ACC112 (cell line): ENCODE measurements at regions not wholly inside any gene's neighbourhood (a gene's known extent, or its start where the extent isn't known, plus 50 kb on each side); places are given as distances from the start of the nearest gene placed in this dataset.

Experiments
- H2AFZ ChIP-seq: fragments of 200-600 bp; sonication (generic); one replicate; pipeline ENCODE4 v1.6.0; 2017; ENCODE audit warnings: antibody characterized with exemption, low read length; ENCODE audit not compliant: unreplicated experiment
- H3K27ac ChIP-seq: fragments of 200-600 bp; sonication (generic); 2 replicates; pipeline ENCODE4 v1.5.1; 2014; ENCODE audit warnings: low read depth, mild to moderate bottlenecking, antibody characterized with exemption, low read length, moderate library complexity
- H3K27me3 ChIP-seq: fragments of 200-600 bp; sonication (generic); 2 replicates; pipeline ENCODE4 v1.6.1; 2014; ENCODE audit warnings: mild to moderate bottlenecking, antibody characterized with exemption, low read length, moderate library complexity, mixed read lengths; ENCODE audit not compliant: insufficient read depth
- H3K36me3 ChIP-seq: fragments of 200-600 bp; sonication (generic); 2 replicates; pipeline ENCODE4 v1.6.1; 2016; ENCODE audit warnings: mild to moderate bottlenecking, antibody characterized with exemption, low read length, moderate library complexity, mixed read lengths; ENCODE audit not compliant: insufficient read depth
- H3K4me1 ChIP-seq: fragments of 200-600 bp; sonication (generic); one replicate; pipeline ENCODE4 v1.6.1; 2016; ENCODE audit warnings: low read length, mixed read lengths; ENCODE audit not compliant: insufficient read depth, unreplicated experiment, control insufficient read depth
- H3K4me3 ChIP-seq: fragments of 200-600 bp; sonication (generic); 2 replicates; pipeline ENCODE4 v1.5.1; 2014; ENCODE audit warnings: mild to moderate bottlenecking, low read depth, low read length
- H3K79me2 ChIP-seq: fragments of 200-600 bp; sonication (generic); one replicate; pipeline ENCODE4 v1.6.0; 2016; ENCODE audit warnings: low read length; ENCODE audit not compliant: control insufficient read depth, unreplicated experiment, insufficient read depth

DNA sequence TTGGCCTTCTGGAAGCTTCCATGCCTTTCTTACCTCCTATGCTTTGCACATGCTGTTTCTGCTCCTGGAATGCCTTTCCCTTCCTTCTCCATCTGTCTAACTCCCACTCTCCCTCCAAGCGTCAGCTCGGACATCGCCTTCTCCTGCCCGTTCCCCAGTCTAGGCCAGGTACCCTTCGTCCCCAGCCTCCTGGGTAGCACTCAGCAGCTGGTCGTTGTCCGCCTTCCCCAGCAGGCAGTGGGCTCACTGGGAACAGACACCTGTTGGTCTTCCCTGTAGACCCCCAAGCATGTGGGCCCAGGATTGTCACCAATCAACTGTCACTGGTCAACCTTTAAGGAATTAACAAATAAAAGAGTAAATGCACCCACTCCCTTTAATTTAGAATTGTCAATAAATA, 202.2 kb downstream of the RGS3 start:
- Histone ChIP-seq H3K4me3 (no peak overlapping the region), H3K27me3 (peaks cover 10% of the 10 kb centered on the region), H3K27ac (no peak overlapping the region), H2AFZ (no peak overlapping the region), H3K36me3 (no peaks in the 10 kb centered on the region), H3K4me1 (no peaks in the 10 kb centered on the region), H3K79me2 (no peaks in the 10 kb centered on the region)

DNA sequence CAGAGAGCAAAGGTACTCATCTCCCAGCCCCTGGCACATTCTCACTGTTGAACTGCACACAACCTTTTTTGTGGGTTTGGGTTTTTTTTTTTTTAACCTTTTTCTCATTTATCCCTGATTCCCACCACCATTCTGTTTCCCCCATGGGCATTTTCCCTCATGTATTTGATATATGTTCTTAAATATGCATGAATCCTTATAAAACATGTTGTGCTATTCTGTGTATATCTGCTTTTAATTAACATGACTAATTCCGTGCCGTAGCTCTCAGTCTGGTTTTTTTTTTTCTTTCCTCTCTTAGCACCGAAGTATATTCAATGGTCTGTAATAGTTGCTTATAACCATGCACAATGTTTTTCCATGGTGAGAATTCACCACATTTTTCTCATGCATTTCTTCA, 204.5 kb downstream of the RGS3 start:
- Histone ChIP-seq H3K4me1 (no peaks in the 10 kb centered on the region), H3K79me2 (no peaks in the 10 kb centered on the region), H2AFZ (no peak overlapping the region), H3K27me3 (0 out of 2 replicates have a peak, but pooled peaks cover 4% of the 10 kb centered on the region), H3K27ac (no peak overlapping the region), H3K4me3 (no peak overlapping the region), H3K36me3 (no peaks in the 10 kb centered on the region)

DNA sequence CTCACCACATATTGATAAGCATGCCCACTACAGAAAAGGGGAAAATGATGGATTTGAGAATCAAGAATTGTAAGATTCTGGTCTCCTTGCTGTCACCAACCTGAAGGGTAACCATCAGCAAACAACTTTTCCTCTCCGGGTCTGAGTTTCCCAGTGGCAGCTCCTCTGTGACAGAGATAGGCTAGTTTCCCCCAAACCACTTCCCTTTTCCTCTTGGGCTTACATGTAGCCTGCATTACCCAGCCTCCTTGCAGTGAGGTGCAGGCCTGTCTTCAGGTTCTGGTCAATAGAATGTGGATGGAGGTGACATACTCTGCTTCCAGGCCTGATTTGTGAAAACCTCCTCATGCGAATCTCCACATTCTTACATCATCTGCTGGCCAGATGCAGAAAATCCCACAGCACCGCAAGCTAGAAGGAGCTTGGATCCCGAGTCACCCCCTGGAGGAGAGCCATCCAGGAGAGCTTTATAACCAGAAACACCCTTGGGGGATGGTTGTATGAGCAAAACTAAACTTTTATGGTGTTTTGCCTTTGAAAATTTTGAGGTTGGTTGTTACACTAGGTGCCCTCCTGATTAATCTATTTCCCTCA, 206.1 kb downstream of the RGS3 start:
- Histone ChIP-seq H3K27me3 (0 out of 2 replicates have a peak, but pooled peaks cover 4% of the 10 kb centered on the region), H2AFZ (no peak overlapping the region), H3K4me3 (no peak overlapping the region), H3K4me1 (peaks cover 13% of the 10 kb centered on the region), H3K27ac (no peak overlapping the region), H3K36me3 (no peaks in the 10 kb centered on the region), H3K79me2 (no peaks in the 10 kb centered on the region)

DNA sequence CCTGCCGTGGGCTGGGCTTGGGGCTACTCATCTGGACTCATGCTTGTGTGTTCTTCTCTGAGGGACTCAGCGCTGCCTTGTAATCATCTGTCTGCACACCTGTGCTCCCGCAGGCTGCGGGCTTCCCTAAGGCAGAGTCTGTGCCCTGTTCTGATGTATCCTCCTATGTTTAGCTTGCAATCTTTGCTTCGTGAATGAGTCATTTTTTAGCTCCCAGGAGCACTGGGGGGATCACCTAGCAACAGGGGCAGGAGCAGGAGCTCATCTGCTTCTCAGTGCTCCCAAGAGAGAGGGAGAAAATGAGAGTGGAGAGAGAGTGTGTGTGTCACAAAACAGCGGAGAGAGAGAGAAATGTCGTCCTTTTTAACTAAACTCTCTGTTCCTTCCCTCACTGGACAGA, 202.4 kb upstream of the ZNF618 start:
- no peaks in the 10 kb centered on the region for H3K36me3 ChIP-seq
- H3K79me2 ChIP-seq, result no peaks in the 10 kb centered on the region
- H3K27ac ChIP-seq, result no peak overlapping the region
- H3K4me3 ChIP-seq, result no peak overlapping the region
- peaks cover 36% of the 10 kb centered on the region for H3K4me1 ChIP-seq
- H2AFZ ChIP-seq, result no peak overlapping the region
- H3K27me3 ChIP-seq, result peaks cover 3% of the 10 kb centered on the region; the same call in 1 of the 2 replicates

DNA sequence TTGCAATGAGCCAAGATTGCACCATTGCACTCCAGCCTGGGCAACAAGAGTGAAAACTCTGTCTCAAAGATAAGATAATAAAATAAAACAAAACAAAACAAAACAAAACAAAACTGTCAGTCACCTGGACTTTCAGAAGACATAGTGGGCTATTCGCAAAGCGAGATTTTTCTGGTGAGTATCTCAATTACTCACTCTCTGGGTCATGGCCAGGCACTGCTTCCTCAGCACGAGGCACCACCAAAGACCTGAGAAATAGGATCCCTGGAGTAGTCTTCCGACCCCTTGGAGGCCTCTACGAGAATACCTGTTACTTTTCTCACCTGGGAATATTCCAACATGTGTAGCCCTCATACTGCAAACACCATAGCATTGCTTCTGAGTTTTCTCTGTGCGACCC, 201.7 kb upstream of the ZNF618 start:
- Histone ChIP-seq H3K4me1 (peaks cover 36% of the 10 kb centered on the region), H3K27me3 (peaks cover 3% of the 10 kb centered on the region; the same call in 1 of the 2 replicates), H3K4me3 (no peak overlapping the region), H3K79me2 (no peaks in the 10 kb centered on the region), H3K36me3 (no peaks in the 10 kb centered on the region), H3K27ac (peak overlapping the region; percentile 81), H2AFZ (peak overlapping the region; percentile 15)

DNA sequence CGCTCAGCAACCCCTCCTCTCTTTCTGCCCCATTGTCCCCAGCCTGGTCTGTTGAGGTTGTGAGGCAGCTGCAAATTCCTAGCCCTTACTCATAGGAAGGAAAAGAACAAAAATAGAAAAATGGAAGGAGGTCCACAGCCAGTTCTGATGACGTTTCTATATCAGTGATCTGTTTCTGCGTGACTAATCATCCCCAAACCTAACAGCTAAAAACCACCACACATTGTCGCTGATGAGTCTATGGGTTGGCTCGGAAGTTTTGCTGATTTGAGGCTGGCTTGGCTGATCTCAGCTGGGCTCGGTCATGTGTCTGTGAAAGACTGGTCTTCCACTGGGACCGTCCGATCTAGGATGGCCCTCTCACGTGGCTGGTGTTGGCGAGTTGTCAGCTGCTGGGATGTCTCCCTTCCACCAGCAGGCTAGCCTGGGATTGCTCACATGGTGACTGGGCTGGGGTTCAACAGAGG, 200.6 kb upstream of the ZNF618 start:
- H3K36me3 ChIP-seq, result no peaks in the 10 kb centered on the region
- peak overlapping the region; percentile 11 for H2AFZ ChIP-seq
- H3K4me1 ChIP-seq, result peaks cover 36% of the 10 kb centered on the region
- no peaks in the 10 kb centered on the region for H3K79me2 ChIP-seq
- H3K27me3 ChIP-seq, result peaks cover 3% of the 10 kb centered on the region; the same call in 1 of the 2 replicates
- peak overlapping the region; percentile 22; the same call in 1 of the 2 replicates for H3K4me3 ChIP-seq
- H3K27ac ChIP-seq, result peak overlapping the region; percentile 81

DNA sequence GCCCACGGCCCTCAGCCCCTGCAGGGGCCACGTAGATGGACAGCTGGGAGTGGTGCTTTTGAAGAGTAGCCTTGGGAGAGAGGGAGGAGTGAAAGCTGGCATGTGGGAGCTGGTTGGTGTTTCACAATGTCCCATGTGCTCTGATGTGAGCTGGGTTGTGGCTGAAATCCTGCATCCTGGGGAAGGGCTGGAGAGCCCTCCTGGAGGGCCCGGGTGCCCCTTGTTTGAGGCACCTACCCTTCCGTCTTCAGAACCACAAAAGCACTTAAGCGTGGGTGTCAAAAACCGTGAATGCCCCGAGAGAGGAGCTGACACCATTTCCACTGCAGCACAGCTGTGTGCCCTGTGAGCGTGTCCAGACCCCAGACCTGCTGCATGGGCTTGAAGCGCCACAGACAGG, 199.1 kb upstream of the ZNF618 start:
- Histone ChIP-seq H3K79me2 (no peaks in the 10 kb centered on the region), H3K4me3 (no peak overlapping the region), H2AFZ (no peak overlapping the region), H3K27ac (no peak overlapping the region), H3K36me3 (no peaks in the 10 kb centered on the region), H3K27me3 (peaks cover 3% of the 10 kb centered on the region; the same call in 1 of the 2 replicates), H3K4me1 (peaks cover 36% of the 10 kb centered on the region)

DNA sequence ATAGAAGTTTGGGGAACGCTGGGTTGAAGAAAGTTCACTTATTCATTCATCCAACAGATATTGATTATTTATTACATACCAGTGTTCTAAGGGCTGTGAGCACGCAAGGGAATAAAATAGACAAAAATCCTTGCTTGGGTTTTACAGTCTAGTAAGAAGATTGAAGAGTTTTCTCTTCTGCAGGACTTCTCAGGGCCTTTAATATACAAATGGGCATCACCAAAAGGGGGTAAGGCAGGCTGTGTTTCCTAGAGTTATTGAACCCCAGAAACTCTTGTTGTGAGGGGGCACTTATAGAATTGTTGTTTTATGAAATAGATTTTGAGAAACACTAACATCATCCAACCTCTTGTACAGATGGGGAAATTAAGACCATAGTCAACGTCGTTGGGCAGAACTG, 198.5 kb upstream of the ZNF618 start:
- Histone ChIP-seq H3K27me3 (peaks cover 3% of the 10 kb centered on the region; the same call in 1 of the 2 replicates), H3K4me1 (peaks cover 36% of the 10 kb centered on the region), H3K36me3 (no peaks in the 10 kb centered on the region), H3K4me3 (no peak overlapping the region), H3K27ac (no peak overlapping the region), H3K79me2 (no peaks in the 10 kb centered on the region), H2AFZ (no peak overlapping the region)

DNA sequence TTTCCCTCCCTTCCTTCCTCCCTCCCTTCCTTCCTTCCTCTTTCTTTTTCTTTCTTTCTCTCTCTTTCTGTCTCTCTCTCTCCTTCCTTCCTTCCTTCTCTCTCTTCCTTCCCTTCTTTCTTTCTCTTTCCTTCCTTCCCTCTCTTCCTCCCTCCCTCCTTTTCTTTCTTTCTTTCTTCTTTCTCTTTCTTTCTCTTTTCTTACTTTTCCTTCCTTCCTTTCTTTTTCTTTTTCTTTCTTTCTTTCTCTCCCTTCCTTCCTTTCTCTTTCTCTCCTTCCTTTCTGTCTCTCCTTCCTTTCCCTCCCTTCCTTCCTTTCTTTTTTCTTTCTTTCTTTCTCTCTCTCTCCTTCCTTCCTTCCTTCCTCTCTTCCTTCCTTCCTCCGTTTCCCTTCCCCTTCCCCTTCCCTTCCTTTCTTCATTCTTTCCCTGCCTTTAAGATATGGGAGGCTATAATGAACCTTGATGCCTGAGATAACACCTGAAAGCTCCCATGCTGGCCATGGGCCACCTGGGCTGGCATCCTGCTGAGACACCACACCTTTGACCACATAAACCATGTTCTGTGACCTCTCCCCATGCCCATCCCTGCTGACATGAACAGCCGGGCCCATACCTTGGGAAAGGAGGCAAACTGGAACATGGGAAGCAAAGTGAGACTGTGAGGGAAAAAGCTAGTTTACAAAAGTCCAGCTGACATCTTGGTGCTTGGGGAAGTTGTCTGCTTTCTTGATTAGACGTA, 197.8 kb upstream of the ZNF618 start:
- Histone ChIP-seq H3K36me3 (no peaks in the 10 kb centered on the region), H3K27ac (no peak overlapping the region), H3K79me2 (no peaks in the 10 kb centered on the region), H3K27me3 (peaks cover 3% of the 10 kb centered on the region; the same call in 1 of the 2 replicates), H3K4me1 (peaks cover 36% of the 10 kb centered on the region), H3K4me3 (no peak overlapping the region), H2AFZ (no peak overlapping the region)

DNA sequence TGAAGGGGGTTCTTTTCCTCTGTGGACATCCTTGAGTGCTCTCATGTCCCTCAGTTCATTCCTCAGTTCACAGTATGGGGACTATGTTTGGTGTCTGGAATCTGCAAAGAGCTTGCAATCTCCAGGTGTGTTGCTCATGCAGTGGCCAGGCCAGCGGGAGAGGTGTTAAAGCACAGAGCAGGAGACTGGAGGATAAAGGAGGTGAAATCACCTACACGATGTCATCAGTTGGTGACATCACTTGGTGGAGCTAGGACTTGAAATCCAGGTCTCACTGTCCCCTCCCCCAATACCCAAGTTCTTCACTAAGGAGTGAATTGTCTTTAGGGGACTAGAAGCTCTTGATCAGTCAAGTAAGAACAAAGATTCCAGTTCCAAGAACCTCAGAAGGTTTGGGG, 197.3 kb upstream of the ZNF618 start:
- no peaks in the 10 kb centered on the region for H3K79me2 ChIP-seq
- no peak overlapping the region for H2AFZ ChIP-seq
- peaks cover 3% of the 10 kb centered on the region; the same call in 1 of the 2 replicates for H3K27me3 ChIP-seq
- peaks cover 30% of the 10 kb centered on the region for H3K4me1 ChIP-seq
- H3K27ac ChIP-seq, result no peak overlapping the region
- no peaks in the 10 kb centered on the region for H3K36me3 ChIP-seq
- no peak overlapping the region for H3K4me3 ChIP-seq

DNA sequence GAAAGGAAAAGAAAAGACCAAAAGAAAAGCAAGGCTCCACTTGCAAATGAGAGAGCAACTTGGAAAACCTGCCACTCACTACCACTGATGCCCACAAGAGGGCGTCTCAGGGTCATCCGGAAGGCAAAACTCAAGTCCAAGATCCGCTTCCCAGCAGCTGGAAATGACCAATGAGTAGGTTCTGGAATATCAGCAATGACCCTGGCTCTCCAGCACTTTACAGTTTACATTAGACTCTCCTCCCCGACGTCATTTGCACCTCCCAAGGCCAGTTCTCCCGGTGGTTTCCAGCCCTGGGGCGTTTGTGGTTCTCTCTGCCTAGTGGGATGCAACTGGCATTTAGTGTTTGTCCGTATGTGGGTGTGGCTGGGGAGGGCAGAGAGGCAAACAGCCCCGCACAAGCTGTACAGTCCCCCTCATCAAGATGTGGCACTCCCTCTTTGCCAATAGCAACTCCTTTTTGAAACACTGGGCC, 193.8 kb upstream of the ZNF618 start:
- Histone ChIP-seq H3K27ac (no peak overlapping the region), H3K4me3 (no peak overlapping the region), H3K27me3 (peaks cover 28% of the 10 kb centered on the region), H3K79me2 (no peaks in the 10 kb centered on the region), H3K4me1 (no peaks in the 10 kb centered on the region), H3K36me3 (no peaks in the 10 kb centered on the region), H2AFZ (peak overlapping the region; percentile 19)
